Transverse colon (tissue), 4 donors: ENCODE measurements at regions not wholly inside any gene's neighbourhood (a gene's known extent, or its start where the extent isn't known, plus 50 kb on each side); places are given as distances from the start of the nearest gene placed in this dataset.

Experiments
- CTCF ChIP-seq, 5 experiments: fragments of 200-600 bp in 3 of 5; fragments of 450-650 bp in 2 of 5; sonication (generic) in 3 of 5; IDR thresholded peaks; 1 replicate in 2 of 5; 2 replicates in 3 of 5; pipeline ENCODE4 v1.5.1; 2016 to 2017; ENCODE audit warnings: antibody characterized with exemption in 5 of 5, inconsistent platforms in 3 of 5, mild to moderate bottlenecking in 2 of 5, moderate library complexity in 1 of 5
- EP300 ChIP-seq: sonication (generic); formaldehyde crosslinking; IDR thresholded peaks from one replicate; pipeline ENCODE4 v1.6.1; 2017; ENCODE audit warnings: antibody characterized with exemption, low read depth
- POLR2AphosphoS5 ChIP-seq, 3 donors: sonication (generic); formaldehyde crosslinking; IDR thresholded peaks; one replicate each; pipeline ENCODE4 v1.6.1; 2016; ENCODE audit warnings: antibody characterized with exemption in 3 of 3

DNA sequence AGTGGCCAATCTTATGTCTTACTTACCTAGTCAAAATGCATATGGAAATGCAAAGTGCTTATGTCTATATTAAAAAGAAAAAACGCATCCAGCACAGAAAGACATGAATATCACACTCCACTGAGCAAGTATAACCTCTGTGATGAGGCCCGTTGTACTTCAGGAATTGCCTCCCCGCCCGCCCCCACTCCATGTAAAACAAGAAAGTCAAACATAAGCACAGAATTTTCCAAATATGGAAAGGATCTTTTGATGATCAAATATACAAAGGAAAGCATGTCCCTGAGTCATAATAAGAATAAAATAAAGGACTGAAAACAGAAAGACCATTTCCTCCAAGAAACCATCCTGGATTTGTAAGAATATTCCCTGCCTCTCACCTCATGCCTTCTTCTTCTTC lies 229.1 kb downstream of the BAMBI start:
- TF ChIP-seq CTCF (IDR thresholded peaks at IDR 0.05) (no peak), POLR2AphosphoS5 (IDR thresholded peaks at IDR 0.05) (no peak), EP300 (no peak)
